GM12892 (cell line): ENCODE measurements at regions not wholly inside any gene's neighbourhood (a gene's known extent, or its start where the extent isn't known, plus 50 kb on each side); places are given as distances from the start of the nearest gene placed in this dataset.

Experiments
- POLR2A ChIP-seq: IDR thresholded peaks from 2 replicates; pipeline ENCODE4 v1.6.1; 2011; ENCODE audit warnings: low read depth, low read length, control low read depth
- POLR2AphosphoS5 ChIP-seq: IDR thresholded peaks from 2 replicates; pipeline ENCODE4 v1.6.1; 2011; ENCODE audit warnings: low read depth, low read length, control low read depth

GRCh38 chr3:95476534-95476933 is 1337.9 kb upstream of the EPHA6 start:
- TF ChIP-seq POLR2AphosphoS5 (no peak), POLR2A (no peak)
